GM19328 (cell line): ENCODE measurements at regions not wholly inside any gene's neighbourhood (a gene's known extent, or its start where the extent isn't known, plus 50 kb on each side); places are given as distances from the start of the nearest gene placed in this dataset.

Experiments used
- ATAC-seq: cut with Tn5 transposase; IDR thresholded peaks from one replicate; pipeline ENCODE4 v1.9.1; 2021; ENCODE audit warnings: mild to moderate bottlenecking, moderate library complexity; ENCODE audit not compliant: unreplicated experiment

DNA sequence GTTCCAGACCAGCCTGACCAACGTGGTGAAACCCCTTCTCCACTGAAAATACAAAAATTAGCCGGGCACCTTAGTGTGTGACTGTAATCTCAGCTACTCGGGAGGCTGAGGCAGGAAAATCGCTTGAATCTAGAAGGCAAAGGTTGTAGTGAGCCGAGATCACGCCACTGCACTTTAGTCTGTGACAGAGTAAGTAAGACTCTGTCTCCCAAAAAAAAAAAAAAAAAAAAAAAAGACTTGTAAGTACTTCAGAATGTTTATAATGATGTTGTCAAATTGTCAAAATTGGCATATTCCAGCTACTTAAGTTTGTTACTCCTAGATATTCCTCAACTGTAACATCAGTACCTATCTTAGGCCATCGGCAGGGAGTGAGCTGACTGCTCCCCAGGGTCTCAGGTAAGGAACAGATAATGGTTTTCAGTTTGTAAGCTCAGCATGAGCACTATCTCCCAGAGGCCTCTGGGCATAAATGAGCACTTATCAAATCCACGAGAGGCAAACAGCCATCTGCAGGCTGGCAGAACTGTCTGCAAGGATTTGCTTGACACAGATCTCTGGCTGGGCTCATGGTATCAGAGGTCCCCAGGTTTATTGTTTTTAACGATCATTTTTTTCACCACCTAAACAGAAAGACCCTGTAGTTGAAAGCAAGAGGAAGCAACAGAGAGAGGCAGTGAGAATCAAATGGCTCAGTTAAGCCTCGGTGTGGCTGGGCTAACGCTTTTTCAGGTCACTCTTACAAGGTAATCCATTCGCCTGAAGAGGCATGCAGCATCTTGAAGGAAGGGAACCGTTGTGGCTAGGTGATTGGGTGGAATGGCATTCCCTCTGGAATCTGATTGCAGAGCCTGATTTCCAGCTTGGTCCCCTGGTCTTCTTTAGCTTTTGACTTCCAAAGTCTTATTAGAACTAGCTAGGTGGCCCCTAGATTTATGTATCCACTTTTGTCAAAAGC, 115.9 kb downstream of the LY86 start:
- no peak for ATAC-seq

DNA sequence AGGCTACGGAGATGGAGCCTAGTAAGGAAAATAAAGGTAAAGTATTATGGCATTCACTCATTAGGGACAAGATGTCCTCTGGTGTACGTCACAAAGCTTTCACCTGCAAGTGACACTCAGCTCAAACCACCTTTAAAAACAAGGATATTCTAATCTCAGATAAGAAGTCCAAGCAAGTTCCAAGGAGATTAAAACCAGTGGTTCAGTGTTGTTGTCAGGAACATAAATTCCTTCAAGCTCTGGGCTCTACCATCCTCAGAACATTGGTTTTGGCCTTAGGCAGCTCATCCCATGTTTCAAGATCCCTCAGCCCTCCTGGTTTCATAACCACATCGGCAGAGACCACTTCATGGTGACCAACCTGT, 116.5 kb downstream of the LY86 start:
- no peak for ATAC-seq

DNA sequence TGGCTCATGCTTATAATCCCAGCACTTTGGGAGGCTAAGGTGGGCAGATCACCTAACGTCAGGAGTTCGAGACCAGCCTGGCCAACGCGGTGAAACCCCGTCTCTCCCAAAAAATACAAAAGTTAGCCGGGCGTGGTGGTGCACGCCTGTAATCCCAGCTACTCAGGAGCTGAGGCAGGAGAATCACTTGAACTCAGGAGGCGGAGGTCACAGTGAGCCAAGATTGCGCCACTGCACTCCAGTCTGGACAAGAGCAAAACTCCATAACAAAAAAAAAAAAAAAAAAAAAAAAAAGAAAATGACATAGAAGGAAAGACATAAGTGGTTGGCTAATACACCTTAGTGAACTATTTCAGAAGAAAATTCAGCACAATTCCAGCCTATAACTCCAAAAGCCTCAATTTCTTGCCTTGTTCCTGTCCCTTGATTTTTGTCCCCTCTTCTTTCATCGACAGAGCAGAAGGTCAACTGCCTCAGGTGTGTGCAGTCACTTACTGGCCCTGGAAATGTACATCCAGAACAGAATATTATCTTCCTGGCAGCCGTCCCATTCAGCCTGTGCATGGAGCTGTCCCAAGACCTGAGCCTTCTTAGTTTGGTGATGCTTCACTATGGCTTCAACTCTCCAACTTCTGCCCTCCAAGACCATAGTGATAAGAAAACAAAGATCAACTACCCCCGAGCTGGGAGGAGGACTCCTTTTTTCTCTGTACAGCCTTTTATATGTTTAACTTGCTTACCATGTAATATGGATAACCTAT, 117.6 kb downstream of the LY86 start:
- ATAC-seq: no peak

DNA sequence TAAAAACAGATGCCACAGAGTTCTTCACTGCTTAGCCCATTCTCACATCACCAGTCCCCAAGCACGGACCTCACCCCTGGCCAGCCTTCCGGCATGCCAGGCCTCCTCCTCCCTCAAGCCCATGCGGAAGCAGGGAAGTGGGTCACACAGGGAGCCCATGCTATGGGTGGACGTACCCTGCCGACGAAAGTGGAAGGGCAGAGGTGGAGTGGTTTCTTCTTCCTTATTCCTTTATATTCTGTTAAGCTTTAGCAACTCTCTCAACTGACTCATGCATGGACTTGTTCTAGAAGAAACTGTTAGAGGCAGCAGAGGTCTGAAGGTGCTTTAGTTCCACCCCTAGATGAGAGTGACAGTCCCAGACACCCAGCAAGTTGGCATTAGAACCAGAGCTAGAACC, 118.6 kb downstream of the LY86 start:
- no peak for ATAC-seq

DNA sequence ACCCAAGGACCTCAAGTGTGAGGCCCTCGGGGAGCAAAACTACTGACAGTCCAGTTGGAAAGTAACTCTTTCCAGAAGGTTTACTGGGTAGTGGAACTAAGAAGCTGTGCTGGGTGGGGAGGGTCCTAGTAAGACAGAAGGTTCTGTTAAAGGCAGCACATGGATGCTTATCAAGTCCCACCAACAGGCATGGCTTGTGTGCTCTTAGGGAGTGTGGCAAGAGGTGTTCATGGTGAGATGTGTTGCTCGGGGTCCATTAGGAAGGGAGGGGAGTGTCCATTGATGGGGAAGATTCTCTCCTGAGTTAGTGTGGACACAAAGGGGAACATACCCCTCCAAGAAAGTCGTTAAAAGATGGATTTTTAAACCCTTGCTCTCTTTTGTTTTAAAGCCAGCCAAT, 120.6 kb downstream of the LY86 start:
- ATAC-seq: no peak

DNA sequence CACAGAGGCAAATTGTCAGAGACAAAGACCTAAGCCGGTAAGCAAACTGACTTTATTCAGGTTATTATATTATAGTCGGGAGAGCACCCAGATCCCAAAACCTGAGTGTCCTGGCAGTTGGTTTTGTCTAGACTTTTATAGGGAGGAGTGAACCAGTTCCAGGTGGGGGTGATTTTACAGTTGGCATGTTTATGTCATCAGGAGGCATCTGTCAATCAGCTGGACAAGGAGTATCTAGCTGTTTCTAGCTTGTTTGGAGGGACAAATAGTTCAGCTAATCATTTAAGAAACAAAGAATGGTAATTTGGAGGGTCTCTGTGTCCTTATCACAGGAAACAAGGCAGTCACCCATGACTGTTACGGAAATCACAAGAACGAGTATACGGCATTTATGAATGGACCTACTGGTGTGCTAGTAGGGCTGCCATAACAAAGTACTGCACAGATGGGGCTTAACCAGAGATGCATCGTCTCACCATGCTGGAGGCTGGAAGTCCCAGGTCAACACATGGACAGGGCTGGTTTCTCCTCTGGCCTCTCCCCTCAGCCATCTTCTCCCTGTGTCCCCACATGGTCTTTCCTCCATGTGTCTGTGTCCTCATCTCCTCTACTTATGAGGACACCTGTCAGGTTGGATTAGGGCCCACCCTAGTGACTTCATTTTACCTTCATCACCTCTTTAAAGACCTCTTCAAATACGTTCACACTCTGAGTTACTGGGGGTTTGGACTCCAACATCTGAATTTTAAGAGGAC, 122.7 kb downstream of the LY86 start:
- ATAC-seq: no peak

DNA sequence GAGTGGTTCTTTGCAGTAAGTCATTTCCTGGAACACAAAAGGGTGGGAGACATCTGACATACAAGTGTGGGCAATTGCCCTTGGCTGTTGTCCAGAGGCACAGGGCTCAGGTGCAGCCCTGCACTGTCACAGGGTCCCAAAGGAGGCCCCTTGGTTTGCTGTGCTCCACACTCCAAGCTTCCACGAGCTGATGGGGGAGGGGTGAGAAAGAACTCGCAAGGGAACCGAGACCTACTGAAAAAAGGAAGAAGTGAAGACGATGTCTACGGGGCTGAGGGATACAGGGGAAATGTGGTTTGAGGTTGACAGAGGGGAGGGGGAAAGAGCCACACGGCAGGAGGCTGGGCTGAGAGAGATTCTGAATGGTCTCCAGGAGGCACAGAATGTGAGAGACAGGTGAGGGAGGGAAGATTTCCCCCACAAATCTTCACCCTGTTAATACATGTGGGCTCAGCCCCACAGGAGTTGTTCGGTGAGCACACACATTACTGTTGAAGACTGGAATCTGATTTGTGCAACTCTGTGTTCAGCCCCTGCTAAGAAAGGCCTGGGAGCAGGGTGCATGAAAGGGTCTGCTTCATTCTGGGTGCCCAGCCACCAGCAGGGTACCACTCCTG, 123.4 kb downstream of the LY86 start:
- no peak for ATAC-seq

DNA sequence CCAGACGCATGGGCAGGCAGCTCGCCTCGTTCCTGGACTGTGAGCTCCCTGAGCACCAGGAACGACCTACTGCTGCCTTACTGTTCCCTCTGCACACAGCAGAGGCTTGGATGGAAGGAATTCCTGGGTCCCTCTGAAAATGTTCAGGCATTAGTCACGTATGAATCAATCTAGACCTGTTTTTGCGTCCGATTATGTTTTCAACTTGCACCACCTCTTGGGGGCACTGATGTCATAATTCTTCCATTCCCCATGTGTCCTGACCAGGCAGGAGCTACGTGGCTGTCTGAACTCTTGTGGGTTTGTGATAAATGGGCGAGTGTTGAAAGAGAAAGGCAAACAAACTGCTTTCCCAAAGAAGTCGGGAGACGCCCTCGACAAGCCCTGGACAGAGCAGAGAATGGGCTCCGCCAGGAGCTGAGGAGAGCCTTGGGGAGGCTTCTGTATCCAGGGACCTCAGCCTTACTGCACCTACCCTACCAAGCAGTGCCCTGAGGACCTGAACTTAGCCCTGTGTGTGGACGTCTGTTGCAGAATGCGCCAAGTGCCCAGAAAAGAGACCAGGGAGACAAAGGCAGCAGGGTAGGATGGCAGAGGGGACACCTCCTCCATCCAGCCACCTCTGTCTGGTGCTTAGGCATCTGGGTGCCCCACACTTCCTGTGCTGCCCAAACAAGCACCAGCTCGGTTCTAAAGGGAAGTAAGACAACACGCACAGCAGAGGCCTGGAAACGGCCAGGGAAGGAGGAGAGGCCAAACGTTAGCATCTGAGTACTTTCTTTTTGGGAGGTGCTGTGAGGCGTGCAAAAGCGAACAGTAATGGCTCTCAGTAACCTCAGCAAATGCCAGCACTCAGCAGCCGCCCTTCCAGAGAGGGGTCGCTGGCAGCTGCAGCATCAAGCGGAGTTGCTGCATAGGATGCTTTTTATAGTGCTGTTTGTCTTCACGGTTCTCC, 124.2 kb downstream of the LY86 start:
- no peak for ATAC-seq

DNA sequence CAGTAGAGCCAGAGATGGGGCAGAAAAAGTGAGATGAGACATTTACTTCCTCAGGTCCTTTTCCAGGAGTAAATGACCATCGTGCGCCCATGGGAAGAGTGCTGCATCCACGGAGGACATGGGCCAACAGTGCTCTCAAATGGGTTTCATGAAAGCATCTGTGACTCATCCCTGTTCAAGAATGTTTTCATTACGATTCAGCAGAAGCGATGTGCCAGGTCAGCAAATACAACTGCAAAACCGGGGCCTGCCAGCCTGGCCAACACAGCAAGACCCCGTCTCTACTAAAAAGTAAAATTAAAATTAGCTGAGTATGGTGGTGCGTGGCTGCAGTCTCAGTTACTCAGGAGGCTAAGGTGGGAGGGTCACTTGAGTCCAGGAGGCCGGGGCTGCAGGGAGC, 125.1 kb downstream of the LY86 start:
- ATAC-seq: no peak

DNA sequence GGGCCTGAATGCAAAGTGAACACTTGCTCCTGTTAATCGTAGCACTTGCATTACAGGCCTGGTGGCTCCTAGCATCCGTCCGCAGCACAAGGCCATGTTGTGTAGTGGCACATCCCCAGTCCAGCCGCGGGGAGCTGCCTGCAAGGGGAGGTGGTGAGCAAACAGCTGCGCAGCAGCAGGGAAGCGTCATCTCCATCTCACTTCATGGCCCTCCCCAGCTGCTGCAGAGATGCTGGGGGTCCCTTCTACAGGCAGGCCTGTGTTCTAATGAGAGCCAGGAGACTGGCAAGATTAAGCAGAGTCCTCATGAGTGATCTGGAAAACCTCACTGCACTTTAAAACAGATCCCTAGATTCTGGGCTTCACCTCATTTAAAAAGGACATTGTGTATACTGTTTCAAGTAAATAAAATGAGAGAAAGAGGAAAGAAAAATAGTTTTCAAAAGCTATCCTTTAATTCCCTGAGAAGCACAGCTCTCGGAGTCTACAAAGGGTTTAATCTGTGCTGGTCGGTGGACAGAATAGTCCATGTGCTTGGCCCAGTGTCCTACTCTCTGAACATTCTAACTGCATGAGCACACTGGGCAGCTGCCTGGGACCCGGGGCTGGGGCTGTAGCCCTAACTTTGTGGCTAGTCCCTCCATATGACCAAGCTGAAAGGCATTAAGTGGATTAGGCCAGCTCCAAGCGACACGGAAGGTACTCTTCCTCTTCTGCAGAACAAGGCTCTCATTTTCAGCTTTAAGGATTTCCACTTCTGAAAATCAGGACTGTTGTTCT, 125.8 kb downstream of the LY86 start:
- ATAC-seq: no peak

DNA sequence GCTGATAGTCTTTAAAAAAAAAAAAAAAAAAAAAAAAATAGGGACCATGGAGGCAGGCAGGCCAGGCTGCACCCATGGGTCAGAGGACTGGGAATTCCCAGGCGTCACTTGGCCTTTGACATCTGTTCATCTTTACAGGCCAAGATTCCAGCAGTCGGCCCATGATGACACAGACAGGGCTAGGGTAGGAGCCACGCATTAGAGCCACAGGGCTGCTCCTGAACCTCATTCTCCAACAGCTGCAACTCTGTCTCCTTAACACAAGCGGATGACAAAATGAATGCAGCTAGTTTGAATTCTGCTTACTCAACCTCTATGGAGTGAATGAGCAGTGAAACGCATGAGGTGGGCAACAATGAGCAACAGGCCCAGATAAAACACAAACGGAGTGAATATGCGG, 126.4 kb downstream of the LY86 start:
- ATAC-seq: no peak

DNA sequence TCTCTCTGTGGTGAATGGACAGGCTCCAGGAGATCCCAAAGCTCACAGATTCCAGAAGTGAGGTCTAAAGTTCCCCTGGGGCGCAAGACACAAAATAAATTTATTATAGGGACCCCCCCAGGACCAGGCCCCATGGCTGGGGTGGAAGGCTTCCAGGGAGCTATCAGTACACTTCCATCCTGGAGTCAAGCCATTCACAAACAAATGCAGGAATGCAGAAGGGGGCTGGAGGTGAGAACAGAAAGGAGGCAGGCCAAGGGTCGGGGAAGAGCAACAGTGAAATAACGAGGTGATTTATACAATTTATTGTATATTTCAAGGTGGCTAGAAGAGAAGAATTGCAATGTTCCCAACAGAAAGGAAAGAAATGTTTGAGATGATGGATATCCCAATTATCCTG, 126.9 kb downstream of the LY86 start:
- no peak for ATAC-seq

DNA sequence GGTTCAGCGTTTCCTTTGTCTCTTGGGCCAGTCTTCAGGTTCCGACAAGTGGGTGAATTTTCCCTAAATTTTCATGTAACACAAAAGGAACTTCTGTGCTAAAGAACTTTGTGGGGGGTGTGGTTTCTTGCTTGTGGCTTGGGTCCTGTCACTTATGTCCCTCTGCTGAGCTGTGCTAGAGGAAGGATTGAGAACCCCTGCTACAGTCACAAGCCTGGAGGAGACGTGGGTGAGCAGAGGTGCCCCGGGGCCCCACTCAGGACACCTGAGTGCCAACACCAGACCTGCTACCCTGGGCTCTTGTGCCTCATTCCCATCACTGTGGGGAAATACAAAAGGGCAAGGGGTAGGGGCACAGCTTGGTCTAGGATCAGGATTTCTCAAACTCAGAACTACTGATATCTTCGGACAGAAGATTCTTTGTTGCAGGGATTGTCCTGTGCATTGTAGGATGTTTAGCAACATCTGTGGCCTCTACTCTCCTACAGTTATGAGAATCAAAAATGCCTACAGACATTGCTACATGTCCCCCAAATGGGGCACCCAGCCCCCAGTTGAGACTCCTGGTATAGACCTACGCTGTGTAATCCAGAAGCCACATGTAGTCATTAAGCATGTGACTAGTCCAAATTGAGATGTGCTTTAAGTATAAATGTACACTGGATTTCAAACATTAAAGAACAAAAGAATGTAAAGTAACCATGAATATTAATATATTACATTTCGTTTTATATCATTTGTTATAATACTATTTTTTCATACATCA, 128.7 kb downstream of the LY86 start:
- ATAC-seq: no peak

DNA sequence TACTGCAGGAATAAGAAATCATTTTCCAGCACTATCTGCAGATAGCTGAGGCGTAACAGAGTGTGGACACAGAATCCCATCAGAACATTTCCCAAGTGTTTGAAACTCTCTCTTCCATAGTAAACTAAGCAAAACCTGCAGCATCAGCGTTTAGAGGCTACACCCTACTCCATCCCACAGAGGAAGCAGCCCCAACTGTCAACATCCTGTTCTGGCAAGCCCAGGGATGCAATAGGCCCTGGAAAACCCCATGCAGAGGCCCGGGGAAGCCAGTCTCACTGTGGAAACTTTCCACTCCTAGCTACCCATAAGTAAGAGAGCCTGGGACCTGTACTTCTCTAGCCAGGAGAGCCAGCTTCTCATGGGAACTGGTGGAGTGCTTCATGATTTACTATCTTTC, 129.4 kb downstream of the LY86 start:
- no peak for ATAC-seq

DNA sequence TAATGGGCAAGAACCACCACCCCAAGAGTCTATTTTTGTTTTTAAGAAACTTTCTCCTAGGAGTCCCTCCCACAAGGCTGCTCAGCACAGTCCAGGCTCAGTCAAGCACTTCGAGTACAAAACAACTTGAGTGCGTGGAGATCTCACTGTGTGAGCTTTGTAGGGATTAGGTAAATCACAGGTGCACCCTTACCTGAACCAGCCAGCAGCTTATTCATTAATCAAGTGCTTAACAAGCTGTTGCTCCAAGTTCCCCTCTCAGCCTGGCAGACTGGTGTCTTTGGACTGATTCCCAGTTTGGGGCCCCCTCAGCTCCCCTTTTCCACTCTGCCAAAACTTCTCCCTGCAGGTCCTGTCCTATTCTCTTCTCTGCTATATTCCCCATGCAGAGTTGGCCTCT, 133.1 kb downstream of the LY86 start:
- no peak for ATAC-seq

DNA sequence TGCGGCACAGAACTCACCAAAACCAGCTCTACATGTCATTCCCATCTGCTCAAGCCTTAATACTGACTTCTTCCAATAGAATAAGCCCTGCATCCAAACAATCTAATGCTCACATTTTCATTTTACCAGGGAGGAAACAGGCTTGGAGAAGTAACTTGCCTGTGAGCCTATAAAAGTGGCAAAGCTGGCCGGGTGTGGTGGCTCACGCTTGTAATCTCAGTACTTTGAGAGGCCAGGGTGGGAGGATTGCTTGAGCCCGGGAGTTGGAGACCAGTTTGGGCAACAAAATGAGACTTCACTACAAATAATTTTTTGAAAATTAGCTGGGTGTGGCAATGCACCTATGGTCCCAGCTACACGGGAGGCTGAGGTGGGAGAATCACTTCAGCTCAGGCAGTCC, 133.7 kb downstream of the LY86 start:
- no peak for ATAC-seq

DNA sequence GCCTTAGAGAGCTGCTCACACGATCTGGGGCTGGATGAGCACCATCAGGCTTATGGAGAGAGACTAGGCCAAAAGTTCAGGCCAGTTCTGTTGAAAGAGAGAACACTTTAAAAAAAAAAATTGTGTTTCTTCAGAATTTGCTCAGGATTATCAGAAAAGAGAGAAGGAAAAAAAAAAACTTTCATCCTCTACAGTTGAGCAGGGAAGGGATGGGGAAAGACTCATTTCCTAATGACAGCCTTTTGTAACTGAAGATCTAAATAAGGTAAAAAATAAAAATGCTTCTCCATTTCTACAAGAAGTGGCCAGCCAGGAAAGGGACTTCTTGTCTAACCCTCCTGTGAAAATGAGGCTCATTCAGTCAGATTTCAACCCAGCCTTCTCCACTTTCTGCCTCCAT, 134.8 kb downstream of the LY86 start:
- no peak for ATAC-seq

DNA sequence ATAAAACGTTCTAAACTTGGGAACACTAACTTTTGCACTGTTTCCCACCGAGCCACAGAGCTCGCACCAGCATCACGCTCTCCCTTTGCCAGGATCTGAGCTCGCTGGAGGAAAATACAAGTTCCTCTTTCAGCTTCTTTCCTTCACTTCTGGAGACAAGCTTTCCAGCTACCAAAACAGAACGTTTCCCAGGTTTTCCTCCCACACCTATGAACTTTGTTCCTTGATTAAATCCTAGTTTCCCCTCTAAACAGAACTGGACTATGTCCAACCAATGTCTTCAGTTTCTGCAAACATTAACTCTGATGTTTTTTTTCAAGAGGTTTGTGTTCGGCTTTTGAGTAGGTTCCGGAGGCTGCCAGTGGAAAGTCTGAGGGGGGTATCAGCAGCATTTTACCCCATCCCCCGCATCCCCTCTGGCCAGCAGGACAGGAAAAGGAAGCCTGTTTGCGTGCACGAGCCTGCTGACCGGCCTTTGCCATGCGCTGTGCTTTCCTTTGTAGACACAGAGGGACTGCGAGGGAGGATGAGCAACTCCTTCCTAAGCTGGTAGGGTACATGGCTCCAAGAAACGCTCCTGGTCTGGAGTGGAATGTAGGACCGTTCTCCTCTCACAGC, 135.5 kb downstream of the LY86 start:
- ATAC-seq: no peak
